GM21529 (cell line): ENCODE measurements at regions not wholly inside any gene's neighbourhood (a gene's known extent, or its start where the extent isn't known, plus 50 kb on each side); places are given as distances from the start of the nearest gene placed in this dataset.

Experiments
- ATAC-seq: cut with Tn5 transposase; IDR thresholded peaks from one replicate; pipeline ENCODE4 v1.9.1; 2021; ENCODE audit not compliant: unreplicated experiment

DNA sequence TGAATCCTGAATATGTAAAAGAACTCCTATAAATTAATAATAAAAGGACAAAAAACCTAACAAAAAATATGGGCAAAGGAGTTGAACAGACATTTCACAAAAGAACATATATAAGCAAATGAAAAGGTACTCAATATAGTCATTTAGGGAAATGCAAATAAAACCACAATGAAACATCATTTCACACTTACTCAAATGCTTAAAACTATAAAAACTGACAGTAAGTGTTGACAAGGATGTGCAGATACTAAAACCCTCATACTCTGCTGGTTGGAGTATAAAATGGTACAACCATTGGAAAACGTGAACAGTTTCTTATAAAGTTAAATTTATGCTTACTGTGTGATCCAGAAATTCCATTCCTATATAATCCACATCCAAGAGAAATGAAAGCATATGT is 247.1 kb downstream of the GXYLT1 start:
- ATAC-seq: no peak

DNA sequence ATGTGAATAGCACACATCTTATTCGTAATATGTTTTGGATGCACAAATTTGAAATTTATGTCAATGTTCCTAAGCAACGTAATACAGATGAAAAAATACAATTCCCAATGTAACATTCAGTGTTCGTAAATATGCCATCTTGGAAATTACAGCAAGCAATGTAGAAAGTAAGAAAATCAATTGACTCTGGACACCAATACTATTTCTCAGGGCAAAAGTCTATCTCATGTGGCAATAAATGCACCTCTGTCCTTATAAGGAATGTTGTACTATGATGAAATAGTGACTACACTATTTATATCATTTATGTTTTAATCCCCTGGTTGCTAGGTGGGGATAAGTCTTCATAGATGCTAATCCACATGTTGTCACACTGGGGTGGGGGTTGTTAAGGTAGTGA is 251.2 kb downstream of the GXYLT1 start:
- ATAC-seq: no peak

DNA sequence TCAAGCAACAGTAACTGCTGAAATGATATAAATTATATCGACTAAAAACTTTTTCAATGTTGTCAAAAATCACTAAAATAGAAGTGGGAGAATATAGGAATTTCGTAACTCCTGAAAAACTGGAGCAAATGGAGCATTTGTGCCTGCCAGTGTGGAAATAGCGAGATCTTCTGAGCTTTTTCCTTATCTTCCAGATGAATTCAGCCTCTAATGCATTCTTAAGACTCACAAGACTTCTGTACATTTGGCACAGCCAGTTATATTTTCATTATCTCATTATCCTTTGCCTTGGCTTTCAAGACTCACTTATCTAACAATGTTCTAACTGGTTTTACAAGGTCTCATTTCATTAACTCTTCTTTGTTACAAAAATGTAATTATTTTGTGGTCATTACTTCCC is 252.4 kb downstream of the GXYLT1 start:
- no peak for ATAC-seq

DNA sequence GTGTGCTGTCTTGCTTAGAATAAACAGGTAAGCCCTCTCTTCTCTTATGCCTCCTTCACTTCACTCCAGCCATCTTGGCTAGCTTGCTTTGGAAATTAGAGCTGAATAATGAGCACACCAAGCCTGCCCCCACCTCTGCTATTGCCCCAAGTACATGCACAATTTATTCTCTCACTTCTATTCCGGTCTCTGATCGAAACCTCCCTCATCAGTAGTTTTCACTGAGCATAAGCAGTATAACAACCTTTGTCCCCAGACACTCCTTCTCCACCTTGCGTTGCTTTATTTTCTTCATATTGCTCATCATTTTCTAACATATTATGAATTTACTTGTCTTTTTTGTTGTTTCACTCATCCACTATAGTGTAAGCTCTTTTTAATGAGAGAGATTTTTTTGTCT is 253.4 kb downstream of the GXYLT1 start:
- ATAC-seq: no peak

DNA sequence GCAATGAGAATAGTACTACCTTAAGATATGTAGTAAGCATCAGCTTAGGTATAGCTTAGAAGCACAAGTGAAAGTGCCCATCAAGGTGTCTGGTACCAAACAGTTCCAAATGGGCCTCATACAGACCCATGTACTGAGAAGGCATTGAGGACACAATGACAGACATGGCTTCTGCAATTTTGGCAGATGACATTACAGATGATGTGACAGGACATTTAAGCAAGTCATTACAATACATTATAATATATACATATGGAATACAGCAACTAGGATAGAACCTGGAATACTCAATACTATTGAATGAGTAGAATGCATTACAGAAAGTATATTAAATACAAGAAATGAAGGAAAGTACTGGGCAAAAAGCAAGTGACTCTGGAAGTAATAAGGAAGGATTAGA is 256.4 kb downstream of the GXYLT1 start:
- no peak for ATAC-seq

DNA sequence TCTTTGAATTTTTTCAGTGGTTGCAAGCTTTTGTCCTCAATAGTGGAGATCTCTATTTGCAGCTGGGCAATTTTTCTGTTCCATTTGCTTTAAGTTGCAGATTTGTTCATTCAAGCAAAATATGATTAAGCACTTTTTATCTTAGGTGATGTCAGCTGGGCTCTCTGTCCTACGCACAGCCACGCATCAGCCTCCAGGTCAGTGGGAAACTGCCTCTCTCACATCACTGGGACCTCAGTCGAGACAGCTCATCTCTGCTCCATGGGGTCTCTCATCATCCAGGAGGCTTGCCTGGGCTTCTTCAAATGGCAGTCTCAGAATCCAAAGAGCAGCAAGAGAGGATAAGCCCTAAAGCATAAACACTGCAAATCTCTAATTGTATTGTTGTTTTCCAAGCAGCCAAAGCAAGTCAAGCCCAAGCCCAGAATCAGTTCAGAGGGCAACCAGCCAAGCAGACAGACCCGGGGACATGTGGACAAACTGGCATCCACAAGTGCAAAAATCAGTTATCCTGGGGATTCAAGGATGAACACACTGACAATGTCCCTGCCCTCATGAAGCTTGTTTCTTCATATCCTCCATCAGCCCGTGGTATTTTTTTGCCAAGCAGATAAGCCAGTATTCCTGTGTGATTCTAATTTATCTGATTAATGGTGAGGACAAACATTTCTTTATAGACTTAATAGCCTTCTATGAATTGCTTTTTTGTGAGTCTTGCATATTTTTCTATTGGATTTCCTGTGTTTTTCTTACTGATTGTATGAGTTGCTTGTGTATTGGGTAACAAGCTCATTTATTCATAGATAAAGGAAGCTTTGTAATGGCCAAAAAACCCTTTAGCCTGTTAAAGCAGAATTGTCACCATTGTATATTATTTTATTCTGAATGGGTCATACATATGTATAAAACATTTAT is 262.5 kb downstream of the GXYLT1 start:
- no peak for ATAC-seq

DNA sequence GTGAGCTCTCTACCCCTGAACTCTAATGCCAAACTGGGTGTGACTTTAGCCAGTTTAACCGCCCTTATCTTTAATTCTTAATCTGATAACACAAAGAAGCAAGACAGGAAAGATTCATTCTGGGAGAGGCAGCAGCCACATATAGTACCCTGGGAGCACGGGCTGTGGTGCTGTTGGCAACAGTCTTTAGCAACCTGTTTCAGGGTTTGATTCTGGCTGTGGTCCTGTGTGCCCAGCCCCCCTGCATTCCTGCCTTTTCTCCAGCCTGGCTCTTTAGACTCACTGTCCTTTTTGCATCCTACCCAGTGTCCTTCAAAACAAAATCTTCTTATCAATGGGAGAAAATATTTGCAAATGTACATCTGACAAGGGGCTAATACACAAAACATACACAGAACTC is 275.2 kb downstream of the GXYLT1 start:
- no peak for ATAC-seq

DNA sequence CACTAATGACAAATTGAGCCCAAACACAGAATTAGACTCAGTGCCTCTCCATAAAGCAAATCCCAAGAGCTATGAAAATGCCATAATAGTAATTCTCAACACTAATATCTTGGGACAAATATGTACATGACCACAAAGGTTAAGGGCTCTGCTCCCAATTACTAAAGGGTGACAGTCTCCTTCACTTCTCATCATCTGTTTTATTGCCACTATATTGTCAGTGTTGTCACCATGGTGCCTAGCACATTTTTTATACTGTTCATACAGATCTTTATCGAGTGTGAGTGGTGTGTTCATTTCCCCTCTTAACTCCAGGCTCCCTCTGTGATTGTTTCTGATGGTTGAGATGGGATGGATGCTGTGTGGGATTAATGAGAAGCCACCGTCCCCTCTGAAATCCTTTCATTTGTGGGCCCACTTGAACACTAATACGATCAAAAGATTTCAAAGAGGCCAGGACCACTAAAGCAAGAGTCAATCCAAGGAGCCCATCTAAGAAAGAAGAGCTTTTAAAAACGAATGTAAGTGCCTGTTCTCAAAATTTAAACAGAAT is 277.7 kb downstream of the GXYLT1 start:
- ATAC-seq: no peak

DNA sequence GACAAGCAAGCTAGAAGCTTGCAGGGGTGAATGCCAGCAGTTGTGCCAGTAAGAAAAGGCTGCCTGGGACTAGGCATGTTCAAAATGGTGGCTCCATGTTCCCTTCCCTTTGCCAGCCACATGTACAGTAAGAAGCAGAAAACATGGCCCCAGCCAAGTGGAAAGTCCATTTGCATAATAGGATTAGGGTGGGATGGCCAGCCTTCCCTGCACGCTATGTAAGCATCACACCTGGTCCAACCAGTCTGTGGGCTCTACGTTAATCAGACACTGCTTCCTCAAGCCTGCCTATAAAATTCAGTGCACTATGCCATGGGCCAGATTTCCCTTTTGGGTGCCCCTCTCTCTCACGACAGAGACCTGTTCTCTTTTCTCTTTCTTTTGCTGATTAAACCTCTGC is 288.4 kb downstream of the GXYLT1 start:
- no peak for ATAC-seq

DNA sequence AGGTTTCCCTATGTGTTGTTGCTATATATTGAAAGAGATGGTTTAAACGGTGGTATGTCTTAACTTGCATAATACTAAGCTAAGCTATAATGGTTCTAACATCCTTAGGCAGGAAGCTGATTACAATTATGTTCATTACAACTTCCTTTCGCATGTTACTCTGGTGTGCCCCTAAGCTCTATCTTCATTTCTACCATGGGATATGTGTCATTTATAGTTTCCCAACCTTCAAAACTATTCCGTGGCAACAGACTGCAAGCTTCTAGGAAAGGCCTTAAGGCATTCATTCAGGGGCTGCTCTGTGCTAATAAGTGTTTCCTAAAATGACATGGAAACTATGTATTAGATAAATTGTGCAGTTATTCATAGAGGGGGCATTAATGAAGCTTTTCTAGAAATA is 294.6 kb downstream of the GXYLT1 start:
- no peak for ATAC-seq

DNA sequence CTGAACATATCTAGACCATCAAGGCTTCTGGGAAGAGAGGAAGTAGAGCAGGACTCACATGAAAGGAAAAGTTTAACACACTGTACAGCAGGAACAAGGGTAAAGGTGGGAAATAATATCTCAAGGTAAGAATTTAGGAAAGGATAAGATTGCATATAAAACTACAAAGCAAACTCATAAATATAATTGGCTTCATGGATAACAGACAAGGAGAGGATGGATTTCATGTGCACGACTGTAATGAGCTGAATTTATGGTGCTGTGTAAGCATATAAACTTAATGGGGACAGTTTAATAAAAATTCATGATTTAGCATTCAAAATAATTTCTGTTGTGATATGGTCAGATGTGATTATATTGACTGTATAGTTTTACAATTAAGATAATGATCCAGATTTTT is 298.0 kb downstream of the GXYLT1 start:
- no peak for ATAC-seq

DNA sequence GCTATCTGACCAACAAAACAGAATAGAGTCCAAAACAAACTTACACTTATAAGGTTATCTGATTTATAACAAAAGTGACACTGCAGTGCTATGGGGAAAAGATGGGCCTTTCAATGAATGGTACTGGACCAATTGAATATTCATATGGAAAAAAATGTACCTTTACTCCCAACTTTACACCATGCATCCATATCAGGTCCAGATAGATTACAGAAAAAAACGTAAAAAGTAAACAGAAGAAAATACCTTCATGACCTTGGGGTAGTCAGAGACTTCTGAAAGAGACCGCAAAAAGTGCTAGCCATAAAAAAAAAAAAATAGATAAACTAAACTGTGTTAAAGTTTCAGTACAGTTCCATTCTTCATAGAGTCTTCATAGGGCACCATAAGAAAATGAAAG is 308.3 kb downstream of the GXYLT1 start:
- no peak for ATAC-seq

DNA sequence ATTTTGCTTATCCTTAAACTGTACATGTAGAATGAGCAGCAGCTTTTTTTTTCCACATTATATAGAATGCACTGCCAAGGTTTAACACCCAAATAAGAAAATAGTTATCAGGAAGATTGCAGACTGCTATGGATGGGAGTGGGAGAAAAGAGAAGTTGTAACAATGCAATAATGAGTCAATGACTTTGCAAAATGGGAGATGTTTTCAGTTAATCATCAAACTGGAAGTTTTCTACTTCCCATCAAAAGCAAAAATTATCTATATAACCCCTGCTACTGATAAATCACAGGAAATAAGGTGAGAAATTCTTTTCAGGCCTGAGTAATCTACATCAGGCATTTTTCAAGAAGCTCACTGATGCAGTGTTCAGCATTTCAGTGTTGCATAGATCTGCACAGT is 309.1 kb downstream of the GXYLT1 start:
- ATAC-seq: no peak

DNA sequence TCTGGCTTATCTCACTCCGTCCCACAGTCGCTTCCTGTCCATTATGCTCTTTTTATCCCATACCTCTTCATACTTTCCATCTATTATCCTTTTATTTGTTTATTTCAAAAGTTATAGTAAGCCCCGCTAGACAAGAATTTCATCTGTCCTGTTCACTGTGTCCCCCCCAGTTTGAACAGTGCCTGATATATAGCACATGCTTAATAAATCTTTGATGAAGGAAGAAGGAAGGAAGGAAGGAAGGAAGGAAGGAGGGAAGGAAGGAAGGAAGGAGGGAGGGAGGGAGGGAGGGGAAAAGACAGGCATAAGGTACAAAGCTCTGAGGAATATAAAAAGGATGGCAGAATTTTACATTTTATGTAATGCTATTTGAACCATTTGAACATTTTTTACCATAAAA is 324.7 kb downstream of the GXYLT1 start:
- no peak for ATAC-seq

DNA sequence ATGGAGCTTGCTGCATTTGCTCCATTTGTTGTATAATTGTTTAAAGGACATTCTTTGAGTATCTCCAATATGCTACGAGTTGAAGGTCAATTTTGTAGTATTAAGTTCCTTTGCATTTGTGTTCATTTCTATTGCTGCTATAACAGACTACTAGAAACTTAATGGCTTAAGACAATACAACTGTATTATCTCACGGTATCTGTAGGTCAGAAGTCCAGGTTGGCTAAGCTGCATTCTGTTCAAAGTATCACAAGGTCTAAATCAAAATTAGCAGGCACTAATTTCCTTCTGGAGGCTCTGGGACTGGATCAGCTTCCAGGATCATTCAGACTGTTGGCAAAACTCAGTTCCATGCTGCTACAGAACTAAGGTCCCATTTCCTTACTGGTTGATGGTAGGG is 340.6 kb downstream of the GXYLT1 start:
- ATAC-seq: no peak

DNA sequence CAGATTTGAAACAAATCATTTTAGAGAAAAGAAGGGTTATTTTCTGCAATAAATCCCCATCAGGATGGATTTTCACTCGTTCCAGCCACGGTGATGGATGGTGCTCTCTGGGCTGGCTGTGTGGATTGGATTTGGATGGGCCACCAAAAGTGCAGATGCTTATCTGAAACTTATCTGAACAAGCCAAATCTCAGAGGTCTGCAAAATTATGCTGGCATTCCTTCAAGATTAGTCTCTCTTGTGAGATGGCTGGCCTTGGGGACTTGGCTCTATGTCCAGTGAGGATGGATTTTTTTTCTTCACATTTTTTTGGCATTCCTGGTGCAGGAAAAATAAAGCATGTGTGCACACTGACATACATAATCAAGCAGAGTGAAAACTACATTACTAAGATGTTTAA is 341.9 kb downstream of the GXYLT1 start:
- ATAC-seq: no peak

DNA sequence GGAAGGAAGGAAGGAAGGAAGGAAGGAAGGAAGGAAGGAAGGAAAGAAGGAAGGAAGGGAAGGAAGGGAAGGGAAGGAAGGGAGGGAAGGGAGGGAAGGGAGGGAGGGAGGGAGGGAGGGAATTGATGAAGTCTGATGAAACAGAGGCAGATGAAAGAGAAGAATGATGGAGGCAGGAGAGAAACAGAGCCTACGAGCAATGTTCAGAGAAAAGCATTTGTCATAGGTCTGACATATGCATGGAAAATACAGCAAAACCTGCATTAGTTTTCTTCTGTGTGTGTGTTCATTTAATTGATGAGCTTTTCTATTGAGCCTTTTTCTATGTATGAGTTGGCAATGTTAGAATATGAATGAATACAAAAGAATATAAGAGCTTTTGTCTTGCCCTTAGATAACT is 343.4 kb downstream of the GXYLT1 start:
- no peak for ATAC-seq

DNA sequence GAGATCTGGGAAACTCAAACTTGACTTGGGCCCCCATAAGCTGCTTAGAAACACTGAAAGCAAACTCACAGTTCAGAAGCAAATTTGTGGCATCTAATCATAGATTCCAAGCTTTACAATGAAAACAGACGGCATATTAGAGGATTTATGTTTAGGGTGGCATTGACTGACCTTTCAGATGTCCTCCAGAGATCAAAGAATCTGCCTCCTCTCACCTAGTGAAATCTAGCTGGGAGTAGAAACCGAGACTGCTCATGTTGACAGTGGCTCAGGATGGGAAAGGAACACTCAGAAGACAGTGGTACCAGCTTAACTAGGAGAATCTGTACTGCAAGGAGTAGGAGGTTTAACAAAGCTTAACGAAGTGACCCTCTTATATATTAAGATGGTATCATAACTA is 345.0 kb downstream of the GXYLT1 start:
- no peak for ATAC-seq

DNA sequence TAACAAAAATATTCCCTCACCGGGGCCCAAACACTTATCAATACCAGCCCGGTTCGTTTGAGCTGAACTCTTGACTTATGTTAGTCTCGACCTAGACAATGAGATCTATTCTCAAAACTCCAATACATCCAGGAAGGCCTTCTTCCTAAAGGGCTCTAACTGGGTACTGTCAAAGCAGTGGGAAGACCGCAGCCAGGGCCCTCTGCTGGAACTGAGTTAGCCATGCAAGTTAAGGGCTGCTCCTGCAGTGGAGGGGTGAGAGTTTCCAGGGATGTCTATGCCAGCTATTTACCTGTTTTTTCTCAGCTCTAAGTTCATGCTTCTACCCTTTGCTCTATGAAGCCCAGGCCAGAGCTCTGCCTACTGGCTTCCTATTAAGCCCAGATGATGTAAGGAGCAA is 348.8 kb downstream of the GXYLT1 start:
- ATAC-seq: no peak

DNA sequence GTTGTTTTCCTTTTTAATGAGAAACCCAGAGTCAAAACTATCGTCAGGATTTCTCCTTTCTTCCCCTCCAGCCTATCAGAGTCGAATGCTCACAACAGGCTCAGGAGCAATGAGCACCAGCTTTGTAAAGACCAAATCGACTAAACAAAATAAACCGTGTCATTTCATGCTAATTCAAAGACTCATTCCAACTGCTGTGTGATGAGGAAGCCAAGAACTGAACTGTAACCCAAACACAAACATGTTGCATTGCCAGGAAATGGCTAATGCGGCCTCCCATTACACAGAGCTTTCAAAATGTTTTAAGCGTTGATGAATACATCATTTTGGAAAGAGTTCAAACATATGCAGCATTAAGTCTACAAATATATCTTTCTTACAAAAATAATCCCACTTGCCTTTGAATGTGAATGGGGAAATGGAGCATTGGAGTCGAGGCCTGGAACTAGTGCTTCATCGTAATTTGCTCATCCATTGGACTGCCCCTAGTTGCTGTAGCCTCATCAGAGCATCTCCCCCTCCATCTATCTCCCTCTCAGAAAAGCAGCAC is 349.5 kb downstream of the GXYLT1 start:
- no peak for ATAC-seq

DNA sequence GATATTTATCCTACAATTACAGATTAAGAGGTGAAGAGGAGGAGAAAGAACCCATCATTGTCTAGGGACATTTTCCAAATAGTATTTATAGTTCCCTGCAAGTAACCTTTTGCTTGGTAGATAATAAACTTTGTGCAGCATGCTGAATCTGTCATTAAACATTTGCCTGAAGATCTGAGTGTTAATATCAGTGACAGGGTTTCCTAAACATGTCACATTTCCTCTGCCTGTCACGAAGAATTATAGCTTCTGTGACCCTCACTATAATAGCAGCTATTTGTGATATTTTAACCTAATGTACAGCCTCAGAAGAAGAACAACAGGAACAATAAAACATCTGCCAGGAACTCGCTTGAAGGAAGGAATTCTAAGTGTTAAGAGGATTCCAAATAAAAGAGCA is 350.3 kb downstream of the GXYLT1 start:
- no peak for ATAC-seq

DNA sequence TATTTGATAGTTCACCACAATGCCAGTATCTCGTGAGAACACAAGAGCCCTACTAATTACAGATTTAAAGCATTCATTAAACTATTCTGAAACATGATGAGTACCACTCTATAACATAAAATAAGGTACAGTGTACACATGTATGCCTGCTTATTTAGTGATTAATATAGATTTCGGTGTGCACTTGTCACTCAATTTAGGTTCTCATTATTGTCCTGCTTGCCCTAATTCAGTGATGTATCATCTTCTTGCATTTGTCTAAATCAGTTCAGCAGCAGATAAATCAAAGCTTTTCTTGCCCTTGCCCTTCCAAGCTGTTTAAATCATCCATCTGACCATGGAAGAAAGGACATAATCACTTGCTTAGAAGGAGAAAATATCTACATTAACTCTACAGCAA is 359.7 kb downstream of the GXYLT1 start:
- ATAC-seq: no peak

DNA sequence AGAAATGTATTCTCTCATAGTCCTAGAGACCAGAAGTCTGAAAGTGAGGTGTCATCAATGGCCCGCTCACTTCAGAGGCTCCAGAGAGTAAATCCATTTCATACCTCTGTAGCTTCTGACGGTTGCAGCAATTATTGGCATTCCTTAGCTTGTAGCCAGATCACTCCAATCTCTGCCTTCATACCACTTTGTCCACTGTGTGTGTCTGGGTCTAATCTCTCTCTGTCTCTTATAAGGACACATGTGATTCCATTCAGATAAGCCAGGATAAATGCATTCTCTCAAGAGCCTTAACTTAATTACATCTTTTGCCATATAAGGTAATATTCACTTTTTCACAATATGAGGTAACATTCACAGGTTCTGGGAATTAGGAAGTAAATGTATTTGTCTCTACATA is 365.7 kb downstream of the GXYLT1 start:
- ATAC-seq: no peak
